IPS-18c (cell line): ENCODE measurements at regions not wholly inside any gene's neighbourhood (a gene's known extent, or its start where the extent isn't known, plus 50 kb on each side); places are given as distances from the start of the nearest gene placed in this dataset.
A peak's percentile ranks its signal among the peaks of the same experiment; 100 is the strongest.
"Not testable (repeated sequence)": the region's sequence is repeated elsewhere in the genome, so short reads cannot be mapped to it uniquely, and the experiment has no call there.

ENCODE experiments used
- H3K4me3 ChIP-seq: 2 replicates; pipeline ENCODE4 v1.7.0; 2013; ENCODE audit warnings: low read depth, mild to moderate bottlenecking, low read length, moderate library complexity; ENCODE audit not compliant: insufficient read depth
- H3K9me3 ChIP-seq: one replicate; pipeline ENCODE4 v1.6.1; 2013; ENCODE audit warnings: mild to moderate bottlenecking, low read length, moderate library complexity; ENCODE audit not compliant: control insufficient read depth, insufficient read depth

GRCh38 chr6:872570-873125, 179.7 kb upstream of the EXOC2 start:
- no peaks in the 10 kb centered on the region for H3K9me3 ChIP-seq
- no peak overlapping the region for H3K4me3 ChIP-seq

GRCh38 chr6:871503-871902, 178.6 kb upstream of the EXOC2 start:
- Histone ChIP-seq H3K9me3 (no peaks in the 10 kb centered on the region), H3K4me3 (no peak overlapping the region)

- Histone ChIP-seq H3K4me3 (no peak overlapping the region), H3K9me3 (no peaks in the 10 kb centered on the region)
These were observed 177.2 kb upstream of the EXOC2 start for GRCh38 chr6:870096-870495.

DNA sequence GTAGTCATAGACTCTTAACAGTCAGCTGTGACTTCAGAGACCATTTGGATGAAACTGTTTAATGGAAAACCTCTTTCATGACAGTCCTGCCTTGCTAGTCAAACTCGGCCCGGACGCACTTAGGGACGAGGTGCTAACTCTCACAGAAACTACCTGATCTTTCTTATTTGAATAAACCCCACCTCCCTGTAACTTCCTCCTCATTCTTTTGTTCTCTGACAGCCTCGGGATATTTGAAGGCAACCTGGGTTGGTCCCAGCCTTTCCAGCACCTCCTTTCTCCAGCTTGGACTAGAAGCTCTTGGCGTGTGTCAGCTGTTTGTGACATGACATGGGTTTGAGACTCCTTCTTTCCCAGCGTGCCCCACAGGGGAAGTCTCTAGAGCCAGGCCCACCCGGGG, 175.3 kb upstream of the EXOC2 start:
- Histone ChIP-seq H3K9me3 (no peaks in the 10 kb centered on the region), H3K4me3 (0 out of 2 replicates have a peak overlapping the region, but pooled peaks have one; percentile 9)

DNA sequence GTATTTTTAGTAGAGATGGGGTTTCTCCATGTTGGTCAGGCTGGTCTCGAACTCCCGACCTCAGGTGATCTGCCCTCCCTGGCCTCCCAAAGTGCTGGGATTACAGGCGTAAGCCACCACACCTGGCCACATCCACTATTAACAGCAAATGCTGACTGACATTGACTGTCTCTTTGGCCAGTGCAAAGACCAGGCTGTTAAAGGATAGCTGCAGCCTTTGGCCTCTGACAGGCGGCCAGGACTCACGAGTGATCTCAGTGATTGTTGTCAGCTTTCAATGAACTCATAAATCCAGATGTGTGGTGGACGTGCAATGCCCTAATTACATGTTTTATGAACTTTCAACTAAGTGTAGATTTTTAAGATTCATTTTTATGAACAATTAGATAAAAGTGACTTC, 174.4 kb upstream of the EXOC2 start:
- H3K9me3 ChIP-seq = no peaks in the 10 kb centered on the region

DNA sequence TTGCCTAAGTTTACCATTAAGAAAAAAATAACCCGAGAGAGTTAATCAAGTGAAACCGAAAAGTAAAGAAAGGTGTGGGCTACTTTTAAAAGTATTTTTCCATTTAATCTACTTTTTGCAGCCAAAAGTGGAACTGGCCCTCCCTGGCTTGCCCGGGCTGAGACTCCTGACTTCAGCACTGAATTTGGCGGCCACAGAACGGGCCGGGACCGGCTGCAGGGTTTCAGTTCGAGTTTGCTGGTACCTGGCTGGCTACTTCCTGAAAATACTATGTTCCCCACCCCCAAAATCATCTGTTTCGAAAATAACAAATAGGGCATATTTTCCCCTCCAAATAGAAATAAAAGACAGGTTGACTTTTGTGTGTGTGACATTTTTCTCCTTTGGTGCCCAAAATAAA, 173.4 kb upstream of the EXOC2 start:
- no peaks in the 10 kb centered on the region for H3K9me3 ChIP-seq
- no peak overlapping the region for H3K4me3 ChIP-seq

More for the DNA sequence above, 174.4 kb upstream of the EXOC2 start:
- H3K4me3 ChIP-seq = no peak overlapping the region

GRCh38 chr6:865846-866245, 172.9 kb upstream of the EXOC2 start:
- Histone ChIP-seq H3K4me3 (no peak overlapping the region), H3K9me3 (no peaks in the 10 kb centered on the region)

GRCh38 chr6:863831-864230, 170.9 kb upstream of the EXOC2 start:
- Histone ChIP-seq H3K4me3 (no peak overlapping the region), H3K9me3 (no peaks in the 10 kb centered on the region)

DNA sequence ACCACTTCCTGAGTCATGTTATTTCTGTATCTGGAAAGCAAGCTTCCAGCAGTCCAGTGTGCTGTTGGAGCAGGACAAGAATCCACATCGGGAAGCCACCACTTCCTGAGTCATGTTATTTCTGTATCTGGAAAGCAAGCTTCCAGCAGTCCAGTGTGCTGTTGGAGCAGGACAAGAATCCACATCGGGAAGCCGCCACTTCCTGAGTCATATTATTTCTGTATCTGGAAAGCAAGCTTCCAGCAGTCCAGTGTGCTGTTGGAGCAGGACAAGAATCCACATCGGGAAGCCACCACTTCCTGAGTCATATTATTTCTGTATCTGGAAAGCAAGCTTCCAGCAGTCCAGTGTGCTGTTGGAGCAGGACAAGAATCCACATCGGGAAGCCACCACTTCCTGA, 170.2 kb upstream of the EXOC2 start:
- H3K4me3 ChIP-seq = not testable (repeated sequence)

GRCh38 chr6:859936-860335, 167.0 kb upstream of the EXOC2 start:
- Histone ChIP-seq H3K4me3 (no peak overlapping the region), H3K9me3 (no peaks in the 10 kb centered on the region)

More for the DNA sequence above, 170.2 kb upstream of the EXOC2 start:
- H3K9me3 ChIP-seq = not testable (repeated sequence)

GRCh38 chr6:854406-855118, 161.6 kb upstream of the EXOC2 start:
- Histone ChIP-seq H3K4me3 (no peak overlapping the region), H3K9me3 (no peaks in the 10 kb centered on the region)

DNA sequence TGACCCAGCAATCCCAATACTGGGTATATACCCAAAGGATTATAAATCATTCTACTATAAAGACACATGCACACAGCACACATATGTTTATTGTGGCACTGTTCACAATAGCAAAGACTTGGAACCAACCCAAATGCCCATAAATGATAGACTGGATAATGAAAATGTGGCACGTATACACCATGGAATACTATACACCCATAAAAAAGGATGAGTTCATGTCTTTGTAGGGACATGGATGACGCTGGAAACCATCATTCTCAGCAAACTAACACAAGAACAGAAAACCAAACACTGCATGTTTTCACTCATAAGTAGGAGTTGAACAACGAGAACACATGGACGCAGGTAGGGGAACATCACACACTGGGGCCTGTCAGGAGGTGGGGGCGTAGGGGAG, 159.3 kb upstream of the EXOC2 start:
- not testable (repeated sequence) for H3K4me3 ChIP-seq, H3K9me3 ChIP-seq

- Histone ChIP-seq H3K4me3 (no peak overlapping the region), H3K9me3 (no peaks in the 10 kb centered on the region)
These were observed 156.2 kb upstream of the EXOC2 start for GRCh38 chr6:849075-849506.

DNA sequence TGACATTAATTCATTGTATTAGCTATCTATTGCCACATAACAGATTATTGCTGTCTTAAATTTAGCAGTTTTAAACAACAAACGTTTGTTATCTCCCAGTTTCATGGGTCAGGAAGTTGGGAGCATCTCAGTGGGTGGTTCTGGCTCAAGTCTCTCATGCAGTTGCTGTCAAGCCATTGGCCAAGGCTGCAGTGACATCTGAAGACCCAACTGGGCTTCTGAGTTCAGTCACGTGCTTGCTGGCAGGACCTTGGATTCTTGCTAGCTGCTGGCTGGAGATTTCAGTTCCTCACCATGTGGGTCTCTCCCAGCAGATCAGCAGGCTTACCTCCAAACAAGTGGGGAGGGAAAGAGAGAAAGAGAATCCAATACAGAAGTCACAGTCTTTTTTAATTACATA, 152.6 kb upstream of the EXOC2 start:
- no peak overlapping the region for H3K4me3 ChIP-seq
- no peaks in the 10 kb centered on the region for H3K9me3 ChIP-seq

DNA sequence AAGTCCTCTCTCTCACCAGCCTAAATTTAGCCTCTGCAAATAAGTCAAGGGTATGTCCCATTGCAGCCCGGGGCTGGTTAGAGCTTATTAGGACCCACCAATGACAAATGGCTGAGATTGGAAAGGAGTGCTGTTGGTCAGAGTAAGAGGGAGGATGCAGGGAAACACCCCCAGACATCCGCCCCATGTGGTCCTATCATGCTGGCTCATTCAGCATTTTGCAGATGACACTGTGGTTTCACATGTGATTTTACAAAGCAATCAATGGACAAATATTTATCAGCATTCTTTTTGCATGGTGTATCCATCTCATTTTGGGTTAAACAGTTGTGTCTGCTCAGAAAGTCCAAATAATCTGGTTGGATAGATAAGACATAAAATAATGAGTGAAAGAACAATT, 152.2 kb upstream of the EXOC2 start:
- Histone ChIP-seq H3K4me3 (no peak overlapping the region), H3K9me3 (no peaks in the 10 kb centered on the region)

GRCh38 chr6:842141-842540, 149.2 kb upstream of the EXOC2 start:
- no peak overlapping the region for H3K4me3 ChIP-seq
- no peaks in the 10 kb centered on the region for H3K9me3 ChIP-seq

GRCh38 chr6:841569-841968, 148.6 kb upstream of the EXOC2 start:
- Histone ChIP-seq H3K4me3 (no peak overlapping the region), H3K9me3 (no peaks in the 10 kb centered on the region)

DNA sequence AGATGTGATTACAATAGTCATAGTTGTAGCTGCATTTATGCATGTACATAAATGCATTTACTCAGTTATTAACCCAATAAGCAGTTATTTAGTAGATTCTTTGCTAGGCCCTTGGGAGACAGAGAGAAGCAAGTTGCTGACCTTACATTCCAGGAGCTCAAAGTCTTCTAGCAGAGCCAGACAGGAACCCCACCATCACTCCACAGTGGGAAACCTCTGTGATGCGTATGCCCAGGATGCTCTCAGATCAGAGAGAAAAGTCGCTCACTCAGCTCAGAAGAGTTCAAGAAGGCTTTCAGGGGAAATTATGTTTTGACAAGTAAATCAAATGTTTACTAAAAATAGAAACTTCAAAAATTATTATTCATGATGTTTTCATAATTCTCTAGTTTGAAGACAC, 146.3 kb upstream of the EXOC2 start:
- no peak overlapping the region for H3K4me3 ChIP-seq
- H3K9me3 ChIP-seq = no peaks in the 10 kb centered on the region

- Histone ChIP-seq H3K4me3 (no peak overlapping the region), H3K9me3 (no peaks in the 10 kb centered on the region)
These were observed 144.4 kb upstream of the EXOC2 start for GRCh38 chr6:837380-837779.
